ENCODE measurements at regions not wholly inside any gene's neighbourhood (a gene's known extent, or its start where the extent isn't known, plus 50 kb on each side); places are given as distances from the start of the nearest gene placed in this dataset.

- no peak for TF ChIP-seq POLR2A (IDR thresholded peaks at IDR 0.05)
- TF ChIP-seq CTCF (IDR thresholded peaks at IDR 0.05): no peak
- Histone ChIP-seq H3K4me1 (no peaks in the 10 kb centered on the region), H3K36me3 (no peaks in the 10 kb centered on the region), H3K27me3 (no peaks in the 10 kb centered on the region), H3K9me3 (no peaks in the 10 kb centered on the region), H3K27ac (no peak overlapping the region), H3K4me3 (no peak overlapping the region)
- DNase-seq (no peak), ATAC-seq (no peak)
- intact Hi-C loops (cut with DNase I): no loop called here
- WGBS (ENCODE audit: insufficient coverage, low coverage, low lambda C conversion rate, missing lambda C conversion rate): 63% methylated on average over 5 of the region's 5 CpGs
Measured at GRCh38 chr4:186920992-186921391, 197.3 kb upstream of the FAT1 start.

GRCh38 chr4:186924723-186925122 is 201.1 kb upstream of the FAT1 start:
- Histone ChIP-seq H3K4me3 (no peak overlapping the region), H3K36me3 (no peaks in the 10 kb centered on the region), H3K27me3 (no peaks in the 10 kb centered on the region), H3K9me3 (no peaks in the 10 kb centered on the region), H3K4me1 (no peaks in the 10 kb centered on the region), H3K27ac (no peak overlapping the region)
- intact Hi-C loops (cut with DNase I): no loop called here
- WGBS (ENCODE audit: insufficient coverage, low coverage, low lambda C conversion rate, missing lambda C conversion rate): 45% methylated on average over 4 of the region's 4 CpGs
- TF ChIP-seq CTCF (IDR thresholded peaks at IDR 0.05): no peak
- TF ChIP-seq POLR2A (IDR thresholded peaks at IDR 0.05): no peak
- ATAC-seq (no peak), DNase-seq (no peak)

GRCh38 chr4:186927624-186928023 is 204.0 kb upstream of the FAT1 start:
- Histone ChIP-seq H3K4me1 (no peaks in the 10 kb centered on the region), H3K4me3 (no peak overlapping the region), H3K36me3 (no peaks in the 10 kb centered on the region), H3K27ac (no peak overlapping the region), H3K9me3 (no peaks in the 10 kb centered on the region), H3K27me3 (no peaks in the 10 kb centered on the region)
- TF ChIP-seq CTCF (IDR thresholded peaks at IDR 0.05) (no peak), POLR2A (IDR thresholded peaks at IDR 0.05) (no peak)
- ATAC-seq: no peak
- no peak for DNase-seq
- WGBS (ENCODE audit: insufficient coverage, low coverage, low lambda C conversion rate, missing lambda C conversion rate): 64% methylated on average over 2 of the region's 2 CpGs
- intact Hi-C loops (cut with DNase I): no loop called here

- Histone ChIP-seq H3K9me3 (no peaks in the 10 kb centered on the region), H3K4me3 (no peak overlapping the region), H3K27me3 (no peaks in the 10 kb centered on the region), H3K27ac (no peak overlapping the region), H3K4me1 (no peaks in the 10 kb centered on the region), H3K36me3 (no peaks in the 10 kb centered on the region)
- ATAC-seq: no peak
- intact Hi-C loops (cut with DNase I): no loop called here
- DNase-seq: no peak
- WGBS (ENCODE audit: insufficient coverage, low coverage, low lambda C conversion rate, missing lambda C conversion rate): 85% methylated on average over 13 of the region's 15 CpGs
- TF ChIP-seq POLR2A (IDR thresholded peaks at IDR 0.05): no peak
- no peak for TF ChIP-seq CTCF (IDR thresholded peaks at IDR 0.05)
Measured at GRCh38 chr4:186930024-186930423, 206.4 kb upstream of the FAT1 start.

GRCh38 chr4:186931519-186931918 is 207.9 kb upstream of the FAT1 start:
- Histone ChIP-seq H3K36me3 (no peaks in the 10 kb centered on the region), H3K4me1 (no peaks in the 10 kb centered on the region), H3K27me3 (no peaks in the 10 kb centered on the region), H3K9me3 (no peaks in the 10 kb centered on the region), H3K27ac (no peak overlapping the region), H3K4me3 (no peak overlapping the region)
- intact Hi-C loops (cut with DNase I): no loop called here
- 84% methylated on average over 2 of the region's 2 CpGs for WGBS (ENCODE audit: insufficient coverage, low coverage, low lambda C conversion rate, missing lambda C conversion rate)
- TF ChIP-seq POLR2A (IDR thresholded peaks at IDR 0.05) (no peak), CTCF (IDR thresholded peaks at IDR 0.05) (no peak)
- no peak for ATAC-seq
- DNase-seq: no peak
